ENCODE measurements at regions not wholly inside any gene's neighbourhood (a gene's known extent, or its start where the extent isn't known, plus 50 kb on each side); places are given as distances from the start of the nearest gene placed in this dataset.

- no peak overlapping the region for H3K27ac ChIP-seq (ENCODE audit: insufficient read depth in 1 of 2, low read depth in 1 of 2, low read length in 2 of 2, poor library complexity in 1 of 2, severe bottlenecking in 2 of 2)
- POLR2A ChIA-PET, result no interaction called here
- H3K27me3 ChIP-seq (replicated peaks in 2 of 5; ENCODE audit: control insufficient read depth in 4 of 5, insufficient read depth in 5 of 5, low read length in 4 of 5), result peaks cover 3 to 46% (median 24%) of the 10 kb centered on the region in 5 experiments
- H3K9me3 ChIP-seq (ENCODE audit: control extremely low read depth in 1 of 5, control insufficient read depth in 4 of 5, insufficient read depth in 2 of 5, low read depth in 1 of 5, low read length in 4 of 5), result no peaks in the 10 kb centered on the region
- no peaks in the 10 kb centered on the region for H3K36me3 ChIP-seq (ENCODE audit: control insufficient read depth in 4 of 4, insufficient read depth in 4 of 4, low read length in 3 of 4)
- WGBS (ENCODE audit: insufficient coverage), result 78% methylated on average over 13 of the region's 21 CpGs
- CTCF ChIA-PET, result no interaction called here
- peaks cover 0 to 10% (median 5%) of the 10 kb centered on the region in 4 experiments for H3K4me1 ChIP-seq (ENCODE audit: control extremely low read depth in 1 of 4, control insufficient read depth in 4 of 4, insufficient read depth in 4 of 4, low read length in 3 of 4)
- DNase-seq, result no peak
- no peak overlapping the region for H3K4me3 ChIP-seq (ENCODE audit: control insufficient read depth in 1 of 7, extremely low read depth in 1 of 7, insufficient read depth in 4 of 7, low read depth in 2 of 7, low read length in 6 of 7)
Measured at GRCh38 chr17:36661047-36661666, 59.8 kb downstream of the MRM1 start.

GRCh38 chr17:36661688-36662087 lies 60.3 kb downstream of the MRM1 start:
- 92% methylated on average over 6 of the region's 9 CpGs for WGBS (ENCODE audit: insufficient coverage)
- DNase-seq, result no peak
- Histone ChIP-seq H3K27ac (ENCODE audit: insufficient read depth in 1 of 2, low read depth in 1 of 2, low read length in 2 of 2, poor library complexity in 1 of 2, severe bottlenecking in 2 of 2) (no peak overlapping the region), H3K27me3 (replicated peaks in 2 of 5; ENCODE audit: control insufficient read depth in 4 of 5, insufficient read depth in 5 of 5, low read length in 4 of 5) (peaks cover 3 to 41% (median 20%) of the 10 kb centered on the region in 5 experiments), H3K36me3 (ENCODE audit: control insufficient read depth in 4 of 4, insufficient read depth in 4 of 4, low read length in 3 of 4) (no peaks in the 10 kb centered on the region), H3K4me1 (ENCODE audit: control extremely low read depth in 1 of 4, control insufficient read depth in 4 of 4, insufficient read depth in 4 of 4, low read length in 3 of 4) (peaks cover 0 to 10% (median 5%) of the 10 kb centered on the region in 4 experiments), H3K9me3 (ENCODE audit: control extremely low read depth in 1 of 5, control insufficient read depth in 4 of 5, insufficient read depth in 2 of 5, low read depth in 1 of 5, low read length in 4 of 5) (no peaks in the 10 kb centered on the region), H3K4me3 (ENCODE audit: control insufficient read depth in 1 of 7, extremely low read depth in 1 of 7, insufficient read depth in 4 of 7, low read depth in 2 of 7, low read length in 6 of 7) (no peak overlapping the region)
- ChIA-PET POLR2A (no interaction called here), CTCF (no interaction called here)

- H3K36me3 ChIP-seq (ENCODE audit: control insufficient read depth in 4 of 4, insufficient read depth in 4 of 4, low read length in 3 of 4), result no peaks in the 10 kb centered on the region
- ChIA-PET POLR2A (no interaction called here), CTCF (interaction anchor here (1.4 kb wide), 1 partner anchor 9 kb away, joined by 5 read pairs; no protein-coding TSS in a partner anchor)
- H3K4me1 ChIP-seq (ENCODE audit: control extremely low read depth in 1 of 4, control insufficient read depth in 4 of 4, insufficient read depth in 4 of 4, low read length in 3 of 4), result no peaks in the 10 kb centered on the region
- WGBS (ENCODE audit: insufficient coverage), result 75% methylated on average over 5 of the region's 11 CpGs
- no peak overlapping the region for H3K27ac ChIP-seq (ENCODE audit: insufficient read depth in 1 of 2, low read depth in 1 of 2, low read length in 2 of 2, poor library complexity in 1 of 2, severe bottlenecking in 2 of 2)
- H3K4me3 ChIP-seq (ENCODE audit: control insufficient read depth in 1 of 7, extremely low read depth in 1 of 7, insufficient read depth in 4 of 7, low read depth in 2 of 7, low read length in 6 of 7), result no peak overlapping the region
- H3K9me3 ChIP-seq (ENCODE audit: control extremely low read depth in 1 of 5, control insufficient read depth in 4 of 5, insufficient read depth in 2 of 5, low read depth in 1 of 5, low read length in 4 of 5), result no peaks in the 10 kb centered on the region
- peaks cover 0 to 14% (median 9%) of the 10 kb centered on the region in 5 experiments for H3K27me3 ChIP-seq (replicated peaks in 2 of 5; ENCODE audit: control insufficient read depth in 4 of 5, insufficient read depth in 5 of 5, low read length in 4 of 5)
- no peak for DNase-seq
Measured at GRCh38 chr17:36665417-36665816, 64.0 kb downstream of the MRM1 start.

- Histone ChIP-seq H3K36me3 (ENCODE audit: control insufficient read depth in 4 of 4, insufficient read depth in 4 of 4, low read length in 3 of 4) (no peaks in the 10 kb centered on the region), H3K27ac (ENCODE audit: insufficient read depth in 1 of 2, low read depth in 1 of 2, low read length in 2 of 2, poor library complexity in 1 of 2, severe bottlenecking in 2 of 2) (no peak overlapping the region), H3K4me3 (ENCODE audit: control insufficient read depth in 1 of 7, extremely low read depth in 1 of 7, insufficient read depth in 4 of 7, low read depth in 2 of 7, low read length in 6 of 7) (no peak overlapping the region), H3K9me3 (ENCODE audit: control extremely low read depth in 1 of 5, control insufficient read depth in 4 of 5, insufficient read depth in 2 of 5, low read depth in 1 of 5, low read length in 4 of 5) (no peaks in the 10 kb centered on the region), H3K27me3 (replicated peaks in 2 of 5; ENCODE audit: control insufficient read depth in 4 of 5, insufficient read depth in 5 of 5, low read length in 4 of 5) (peaks cover 0 to 14% (median 2%) of the 10 kb centered on the region in 5 experiments), H3K4me1 (ENCODE audit: control extremely low read depth in 1 of 4, control insufficient read depth in 4 of 4, insufficient read depth in 4 of 4, low read length in 3 of 4) (no peaks in the 10 kb centered on the region)
- ChIA-PET POLR2A (no interaction called here), CTCF (no interaction called here)
- WGBS (ENCODE audit: insufficient coverage), result 100% methylated on average over 1 of the region's 2 CpGs
- no peak for DNase-seq
Measured at GRCh38 chr17:36667922-36668321, 66.5 kb downstream of the MRM1 start.

- Histone ChIP-seq H3K4me1 (ENCODE audit: control extremely low read depth in 1 of 4, control insufficient read depth in 4 of 4, insufficient read depth in 4 of 4, low read length in 3 of 4) (no peaks in the 10 kb centered on the region), H3K27me3 (replicated peaks in 2 of 5; ENCODE audit: control insufficient read depth in 4 of 5, insufficient read depth in 5 of 5, low read length in 4 of 5) (peaks cover 0 to 14% (median 2%) of the 10 kb centered on the region in 5 experiments), H3K9me3 (ENCODE audit: control extremely low read depth in 1 of 5, control insufficient read depth in 4 of 5, insufficient read depth in 2 of 5, low read depth in 1 of 5, low read length in 4 of 5) (no peaks in the 10 kb centered on the region), H3K36me3 (ENCODE audit: control insufficient read depth in 4 of 4, insufficient read depth in 4 of 4, low read length in 3 of 4) (no peaks in the 10 kb centered on the region), H3K4me3 (ENCODE audit: control insufficient read depth in 1 of 7, extremely low read depth in 1 of 7, insufficient read depth in 4 of 7, low read depth in 2 of 7, low read length in 6 of 7) (no peak overlapping the region), H3K27ac (ENCODE audit: insufficient read depth in 1 of 2, low read depth in 1 of 2, low read length in 2 of 2, poor library complexity in 1 of 2, severe bottlenecking in 2 of 2) (no peak overlapping the region)
- ChIA-PET POLR2A (no interaction called here), CTCF (no interaction called here)
- WGBS (ENCODE audit: insufficient coverage), result 100% methylated on average over 1 of the region's 1 CpG
- DNase-seq, result no peak
Measured at GRCh38 chr17:36668824-36669223, 67.4 kb downstream of the MRM1 start.

GRCh38 chr17:36671144-36671543 lies 69.8 kb downstream of the MRM1 start:
- no peaks in the 10 kb centered on the region for H3K9me3 ChIP-seq (ENCODE audit: control extremely low read depth in 1 of 5, control insufficient read depth in 4 of 5, insufficient read depth in 2 of 5, low read depth in 1 of 5, low read length in 4 of 5)
- H3K4me1 ChIP-seq (ENCODE audit: control extremely low read depth in 1 of 4, control insufficient read depth in 4 of 4, insufficient read depth in 4 of 4, low read length in 3 of 4), result peaks cover 0 to 7% (median 0%) of the 10 kb centered on the region in 4 experiments
- POLR2A ChIA-PET, result no interaction called here
- no peak overlapping the region for H3K27ac ChIP-seq (ENCODE audit: insufficient read depth in 1 of 2, low read depth in 1 of 2, low read length in 2 of 2, poor library complexity in 1 of 2, severe bottlenecking in 2 of 2)
- no peak for DNase-seq
- H3K4me3 ChIP-seq (ENCODE audit: control insufficient read depth in 1 of 7, extremely low read depth in 1 of 7, insufficient read depth in 4 of 7, low read depth in 2 of 7, low read length in 6 of 7), result no peak overlapping the region
- WGBS (ENCODE audit: insufficient coverage), result 97% methylated on average over 3 of the region's 3 CpGs
- H3K27me3 ChIP-seq (replicated peaks in 2 of 5; ENCODE audit: control insufficient read depth in 4 of 5, insufficient read depth in 5 of 5, low read length in 4 of 5), result peaks cover 0 to 11% (median 0%) of the 10 kb centered on the region in 5 experiments
- CTCF ChIA-PET, result no interaction called here
- no peaks in the 10 kb centered on the region for H3K36me3 ChIP-seq (ENCODE audit: control insufficient read depth in 4 of 4, insufficient read depth in 4 of 4, low read length in 3 of 4)

- H3K4me1 ChIP-seq (ENCODE audit: control extremely low read depth in 1 of 4, control insufficient read depth in 4 of 4, insufficient read depth in 4 of 4, low read length in 3 of 4), result peaks cover 0 to 7% (median 0%) of the 10 kb centered on the region in 4 experiments
- 97% methylated on average over 5 of the region's 7 CpGs for WGBS (ENCODE audit: insufficient coverage)
- ChIA-PET CTCF (no interaction called here), POLR2A (no interaction called here)
- no peak overlapping the region for H3K4me3 ChIP-seq (ENCODE audit: control insufficient read depth in 1 of 7, extremely low read depth in 1 of 7, insufficient read depth in 4 of 7, low read depth in 2 of 7, low read length in 6 of 7)
- no peak overlapping the region for H3K27ac ChIP-seq (ENCODE audit: insufficient read depth in 1 of 2, low read depth in 1 of 2, low read length in 2 of 2, poor library complexity in 1 of 2, severe bottlenecking in 2 of 2)
- no peak for DNase-seq
- no peaks in the 10 kb centered on the region for H3K9me3 ChIP-seq (ENCODE audit: control extremely low read depth in 1 of 5, control insufficient read depth in 4 of 5, insufficient read depth in 2 of 5, low read depth in 1 of 5, low read length in 4 of 5)
- H3K27me3 ChIP-seq (replicated peaks in 2 of 5; ENCODE audit: control insufficient read depth in 4 of 5, insufficient read depth in 5 of 5, low read length in 4 of 5), result peaks cover 0 to 10% (median 0%) of the 10 kb centered on the region in 5 experiments
- H3K36me3 ChIP-seq (ENCODE audit: control insufficient read depth in 4 of 4, insufficient read depth in 4 of 4, low read length in 3 of 4), result no peaks in the 10 kb centered on the region
Measured at GRCh38 chr17:36672403-36672918, 71.1 kb downstream of the MRM1 start.

Measured in common myeloid progenitor, CD34-positive (primary cell).